Endothelial cell of umbilical vein (primary cell): ENCODE measurements at regions not wholly inside any gene's neighbourhood (a gene's known extent, or its start where the extent isn't known, plus 50 kb on each side); places are given as distances from the start of the nearest gene placed in this dataset.

Experiments used
- BruUV-seq: library from RNA; stranded (reverse); fragments of 400-500 nt; replicated peaks from 2 replicates; lab custom pipeline; 2021; lab: Mats Ljungman, UMichigan
- CTCF ChIA-PET: fragments of 300-600, 350-600 bp; sonication (Branson Sonifier 250); formaldehyde crosslinking; loops from one replicate; lab custom pipeline; 2021; ENCODE audit warnings: antibody characterized with exemption, inconsistent platforms; lab: Charles Lee
- POLR2A ChIA-PET: fragments of 300-600, 350-600 bp; sonication (Branson Sonifier 250); formaldehyde crosslinking; loops from one replicate; lab custom pipeline; 2021; ENCODE audit warnings: antibody characterized with exemption, inconsistent platforms; lab: Charles Lee
- DNase-seq: peaks from one replicate; pipeline ENCODE4 v3.0.0-alpha.2; 2011; ENCODE audit warnings: low read depth, low spot score
- FAIRE-seq: peaks from 2 replicates; lab custom pipeline; 2011; peaks lifted over from hg19 to GRCh38; lab: Jason Lieb, UNC
- H2AFZ ChIP-seq: 2 replicates; pipeline ENCODE4 v1.6.0; 2012; ENCODE audit warnings: low read depth, low read length, control low read depth, inconsistent platforms
- H3K27ac ChIP-seq: 2 replicates; pipeline ENCODE4 v1.5.1; 2011; ENCODE audit warnings: low read depth, mild to moderate bottlenecking, control low read depth, low read length, moderate library complexity; ENCODE audit not compliant: insufficient read depth
- H3K27me3 ChIP-seq, 2 experiments: 2 replicates each; pipeline versions ENCODE4 v1.6.0 to v1.6.1; 2011; ENCODE audit warnings: low read length in 2 of 2, mixed read lengths in 1 of 2; ENCODE audit not compliant: control insufficient read depth in 2 of 2, insufficient read depth in 2 of 2
- H3K36me3 ChIP-seq, 2 experiments: 2 replicates in 1 of 2; 3 replicates in 1 of 2; pipeline ENCODE4 v1.5.1; 2011; ENCODE audit warnings: low read length in 2 of 2, mild to moderate bottlenecking in 1 of 2, moderate library complexity in 1 of 2; ENCODE audit not compliant: control insufficient read depth in 2 of 2, insufficient read depth in 2 of 2; ENCODE audit errors: extremely low read depth in 1 of 2
- H3K4me1 ChIP-seq: 3 replicates; pipeline ENCODE4 v1.5.1; 2011; ENCODE audit warnings: mild to moderate bottlenecking, low read length; ENCODE audit not compliant: control insufficient read depth, insufficient read depth; ENCODE audit errors: extremely low read depth
- H3K4me2 ChIP-seq: 2 replicates; pipeline ENCODE4 v1.6.1; 2011; ENCODE audit warnings: low read length, control low read depth, mixed read lengths; ENCODE audit not compliant: insufficient read depth
- H3K4me3 ChIP-seq, 3 experiments: fragments of 200-600 bp in 1 of 3; sonication (generic), shearing (Covaris generic) in 1 of 3; replicated peaks in 1 of 3; 2 replicates each; pipeline ENCODE4 v1.5.1; 2011 to 2016; ENCODE audit warnings: control low read depth in 3 of 3, low read length in 3 of 3, mild to moderate bottlenecking in 2 of 3, inconsistent platforms in 1 of 3, low read depth in 1 of 3, moderate library complexity in 1 of 3; ENCODE audit not compliant: insufficient read depth in 1 of 3
- H3K79me2 ChIP-seq: 2 replicates; pipeline ENCODE4 v1.6.0; 2012; ENCODE audit warnings: low read length, inconsistent platforms; ENCODE audit not compliant: control insufficient read depth, insufficient read depth
- H3K9ac ChIP-seq: replicated peaks from 2 replicates; pipeline ENCODE3; 2011; ENCODE audit warnings: low read length, control low read depth; ENCODE audit not compliant: insufficient read depth; ENCODE audit errors: extremely low read depth
- H3K9me1 ChIP-seq: replicated peaks from 3 replicates; pipeline ENCODE4 v1.6.0; 2011; ENCODE audit warnings: mild to moderate bottlenecking, low read length; ENCODE audit not compliant: control insufficient read depth, insufficient read depth; ENCODE audit errors: extremely low read depth
- H3K9me3 ChIP-seq: replicated peaks from 2 replicates; pipeline ENCODE4 v1.5.1; 2012; ENCODE audit warnings: low read length, inconsistent platforms; ENCODE audit not compliant: control insufficient read depth, insufficient read depth
- H4K20me1 ChIP-seq: replicated peaks from 2 replicates; pipeline ENCODE3; 2011; ENCODE audit warnings: mild to moderate bottlenecking, low read length; ENCODE audit not compliant: control insufficient read depth, insufficient read depth; ENCODE audit errors: extremely low read depth
- EZH2 ChIP-seq: IDR thresholded peaks from 2 replicates; pipeline ENCODE4 v1.6.1; 2012; ENCODE audit warnings: borderline replicate concordance, low read depth, mild to moderate bottlenecking, moderate library complexity, low read length, inconsistent platforms; ENCODE audit not compliant: severe bottlenecking
- FOS ChIP-seq: IDR thresholded peaks from 2 replicates; pipeline ENCODE4 v1.6.1; 2011; ENCODE audit warnings: mild to moderate bottlenecking, low read length, moderate library complexity, borderline replicate concordance; ENCODE audit not compliant: insufficient read depth
- GATA2 ChIP-seq: IDR thresholded peaks from 2 replicates; pipeline ENCODE4 v1.7.0; 2011; ENCODE audit warnings: low read depth, mild to moderate bottlenecking, moderate library complexity, mixed read lengths, low read length; ENCODE audit not compliant: insufficient read length, insufficient read depth
- JUN ChIP-seq: IDR thresholded peaks from 2 replicates; pipeline ENCODE4 v1.6.1; 2011; ENCODE audit warnings: borderline replicate concordance, low read depth; ENCODE audit not compliant: insufficient read length, insufficient read depth
- MYC ChIP-seq: IDR thresholded peaks from one replicate; pipeline ENCODE4 v1.6.1; 2011; ENCODE audit warnings: mild to moderate bottlenecking, low read depth, low read length
- POLR2A ChIP-seq: IDR thresholded peaks from 2 replicates; pipeline ENCODE4 v1.6.1; 2012; ENCODE audit warnings: low read depth, mild to moderate bottlenecking, control low read depth, low read length
- POLR2AphosphoS5 ChIP-seq: IDR thresholded peaks from 2 replicates; pipeline ENCODE4 v1.6.1; 2012; ENCODE audit warnings: low read depth, mild to moderate bottlenecking, control low read depth, low read length, moderate library complexity; ENCODE audit not compliant: insufficient read depth
- dilution Hi-C: fragments of 300-500 bp; cut with MboI; formaldehyde crosslinking; loops from one replicate; pipeline ENCODE4 v1.15.0; 2019; ENCODE audit warnings: low sequenced_read_pairs; ENCODE audit not compliant: extremely low pct_ligation_motif_present
- intact Hi-C: fragments of 100-400 bp; cut with micrococcal nuclease; formaldehyde crosslinking; loops from one replicate; pipeline ENCODE4 v1.10.0; 2022
- TF ChIP-seq, protein P1 (sequence below), 2 donors: IDR thresholded peaks; 1 replicate in 1 of 2; 2 replicates in 1 of 2; pipeline ENCODE4 v1.5.1; 2011; ENCODE audit warnings: low read length in 2 of 2, mild to moderate bottlenecking in 2 of 2, moderate library complexity in 2 of 2, control low read depth in 1 of 2, inconsistent platforms in 1 of 2, low read depth in 1 of 2; ENCODE audit not compliant: insufficient read depth in 1 of 2; ENCODE audit errors: extremely low read depth in 1 of 2
- TF ChIP-seq, protein P2 (sequence below): IDR thresholded peaks from 2 replicates; pipeline ENCODE4 v1.6.1; 2011; ENCODE audit not compliant: insufficient read depth, insufficient read length

DNA sequence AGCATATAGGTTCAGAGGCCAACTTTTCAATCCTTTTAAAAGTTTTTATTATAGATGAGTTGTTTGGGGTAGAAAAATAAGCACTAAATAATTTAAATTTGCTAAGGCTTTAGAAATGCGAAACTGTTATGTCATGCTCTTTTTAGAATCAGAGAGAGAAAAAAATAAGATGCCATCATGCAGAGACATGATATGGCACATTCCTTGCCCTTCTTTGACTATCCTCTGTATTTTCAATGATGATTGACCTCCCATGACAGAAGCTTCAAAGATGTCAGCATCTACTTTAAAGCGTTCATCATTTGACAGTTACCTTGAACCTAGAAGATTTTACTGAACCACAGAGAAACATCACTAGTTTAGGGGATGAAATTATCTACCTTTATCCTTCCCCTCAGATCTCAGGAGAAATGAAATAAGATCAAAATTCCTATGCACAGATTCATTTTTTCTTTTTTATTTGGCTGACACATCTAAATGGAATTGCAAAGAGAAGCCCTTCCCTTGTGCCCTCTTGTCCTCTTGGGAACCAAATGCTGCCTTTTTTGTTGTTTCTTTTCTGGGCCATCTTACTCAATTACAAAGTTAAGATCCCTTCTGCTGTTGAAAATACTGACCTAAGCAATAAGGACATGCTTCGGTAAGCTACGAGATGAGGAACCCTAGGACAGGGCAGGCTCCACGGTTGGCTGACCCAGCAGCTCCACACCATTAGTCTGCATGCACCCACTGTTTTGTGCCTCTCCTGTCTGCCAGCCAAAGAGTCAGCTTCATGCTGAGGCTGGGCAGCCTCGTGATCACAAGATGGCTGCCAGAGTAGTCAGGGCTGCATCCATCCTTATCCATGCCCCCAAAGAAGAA is 289.7 kb upstream of the TPM1 start:
- DNase-seq (no peak), FAIRE-seq (no peak)
- no peak overlapping the region for H2AFZ ChIP-seq
- no peak overlapping the region for H3K9ac ChIP-seq
- ChIA-PET CTCF (interaction anchor here (0.8 to 3.5 kb wide), 2 partner anchors 11 to 13 kb away, joined by 4 to 18 read pairs; no protein-coding TSS in a partner anchor), POLR2A (no interaction called here)
- intact Hi-C loops (no loop called here), dilution Hi-C loops (no loop called here)
- no peaks in the 10 kb centered on the region for H3K9me1 ChIP-seq
- H3K9me3 ChIP-seq = no peaks in the 10 kb centered on the region
- peaks cover 0 to 2% of the 10 kb centered on the region in 2 experiments for H3K27me3 ChIP-seq
- H3K79me2 ChIP-seq = no peaks in the 10 kb centered on the region
- no peaks in the 10 kb centered on the region for H4K20me1 ChIP-seq
- H3K4me1 ChIP-seq = no peaks in the 10 kb centered on the region
- no peak overlapping the region for H3K27ac ChIP-seq
- no peak overlapping the region for H3K4me2 ChIP-seq
- TF ChIP-seq, protein P1, sequence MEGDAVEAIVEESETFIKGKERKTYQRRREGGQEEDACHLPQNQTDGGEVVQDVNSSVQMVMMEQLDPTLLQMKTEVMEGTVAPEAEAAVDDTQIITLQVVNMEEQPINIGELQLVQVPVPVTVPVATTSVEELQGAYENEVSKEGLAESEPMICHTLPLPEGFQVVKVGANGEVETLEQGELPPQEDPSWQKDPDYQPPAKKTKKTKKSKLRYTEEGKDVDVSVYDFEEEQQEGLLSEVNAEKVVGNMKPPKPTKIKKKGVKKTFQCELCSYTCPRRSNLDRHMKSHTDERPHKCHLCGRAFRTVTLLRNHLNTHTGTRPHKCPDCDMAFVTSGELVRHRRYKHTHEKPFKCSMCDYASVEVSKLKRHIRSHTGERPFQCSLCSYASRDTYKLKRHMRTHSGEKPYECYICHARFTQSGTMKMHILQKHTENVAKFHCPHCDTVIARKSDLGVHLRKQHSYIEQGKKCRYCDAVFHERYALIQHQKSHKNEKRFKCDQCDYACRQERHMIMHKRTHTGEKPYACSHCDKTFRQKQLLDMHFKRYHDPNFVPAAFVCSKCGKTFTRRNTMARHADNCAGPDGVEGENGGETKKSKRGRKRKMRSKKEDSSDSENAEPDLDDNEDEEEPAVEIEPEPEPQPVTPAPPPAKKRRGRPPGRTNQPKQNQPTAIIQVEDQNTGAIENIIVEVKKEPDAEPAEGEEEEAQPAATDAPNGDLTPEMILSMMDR (IDR thresholded peaks at IDR 0.05; ENCODE audit: extremely low read depth in 1 of 2, insufficient read depth in 1 of 2, low read depth in 1 of 2, low read length in 2 of 2) = no peak
- no TSS peak for BruUV-seq
- no peaks in the 10 kb centered on the region for H3K36me3 ChIP-seq
- no peak overlapping the region for H3K4me3 ChIP-seq

DNA sequence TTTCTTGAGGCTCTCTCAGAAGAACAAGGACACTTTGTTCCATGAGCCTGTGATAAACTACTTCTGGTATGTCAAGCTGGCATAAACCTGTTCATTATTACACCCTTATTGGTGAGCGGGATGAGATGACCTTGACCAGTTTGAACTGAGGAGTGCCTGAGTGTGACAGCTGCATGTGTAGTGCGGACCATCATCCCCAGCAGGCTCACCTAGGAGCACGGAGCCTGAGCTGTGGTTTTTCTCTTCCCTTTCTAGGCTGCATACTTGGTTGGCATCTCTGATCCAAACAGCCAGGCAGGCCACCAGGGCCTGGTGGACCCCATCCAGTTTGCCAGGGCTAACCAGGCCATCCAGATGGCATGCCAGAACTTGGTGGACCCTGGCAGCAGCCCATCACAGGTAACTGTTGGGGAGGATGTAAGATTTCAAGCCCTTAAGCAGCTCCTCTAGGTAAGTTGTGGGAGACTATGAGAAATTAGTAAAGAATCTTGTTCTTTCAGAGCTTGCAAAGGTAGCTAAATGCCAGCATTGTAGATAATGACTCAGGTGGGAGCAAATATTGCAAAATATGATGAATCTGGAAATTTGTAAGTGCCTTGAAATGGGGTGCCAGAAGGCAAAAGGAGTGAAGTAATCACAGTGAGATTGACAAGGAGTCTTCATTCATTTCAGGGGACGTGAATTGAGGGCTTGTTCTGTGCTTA is 288.9 kb upstream of the TPM1 start:
- Histone ChIP-seq H3K4me2 (no peak overlapping the region), H4K20me1 (no peaks in the 10 kb centered on the region), H3K4me1 (no peaks in the 10 kb centered on the region), H3K9me1 (no peaks in the 10 kb centered on the region), H3K27ac (no peak overlapping the region), H3K9me3 (no peaks in the 10 kb centered on the region), H3K79me2 (no peaks in the 10 kb centered on the region), H2AFZ (no peak overlapping the region), H3K4me3 (no peak overlapping the region), H3K9ac (no peak overlapping the region), H3K27me3 (peaks cover 0 to 2% of the 10 kb centered on the region in 2 experiments), H3K36me3 (no peaks in the 10 kb centered on the region)
- ChIA-PET POLR2A (no interaction called here), CTCF (interaction anchor here (0.8 to 3.5 kb wide), 2 partner anchors 12 to 14 kb away, joined by 4 to 18 read pairs; no protein-coding TSS in a partner anchor)
- intact Hi-C loops (no loop called here), dilution Hi-C loops (no loop called here)
- no peak for FAIRE-seq
- no TSS peak for BruUV-seq
- DNase-seq = no peak
- TF ChIP-seq POLR2A (no peak), MYC (no peak), EZH2 (no peak), POLR2AphosphoS5 (no peak), FOS (no peak), GATA2 (no peak), JUN (no peak)
- TF ChIP-seq, protein P2, sequence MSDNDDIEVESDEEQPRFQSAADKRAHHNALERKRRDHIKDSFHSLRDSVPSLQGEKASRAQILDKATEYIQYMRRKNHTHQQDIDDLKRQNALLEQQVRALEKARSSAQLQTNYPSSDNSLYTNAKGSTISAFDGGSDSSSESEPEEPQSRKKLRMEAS = no peak
- TF ChIP-seq, protein P1 (IDR thresholded peaks at IDR 0.05; ENCODE audit: extremely low read depth in 1 of 2, insufficient read depth in 1 of 2, low read depth in 1 of 2, low read length in 2 of 2) = no peak
